ENCODE measurements at regions not wholly inside any gene's neighbourhood (a gene's known extent, or its start where the extent isn't known, plus 50 kb on each side); places are given as distances from the start of the nearest gene placed in this dataset.

- TF ChIP-seq CTCF (IDR thresholded peaks at IDR 0.05) = no peak
Measured at GRCh38 chr10:20993830-20994527, 96.9 kb upstream of the NEBL start.

- no peak for TF ChIP-seq CTCF (IDR thresholded peaks at IDR 0.05)
Measured at GRCh38 chr10:20993389-20993788, 96.3 kb upstream of the NEBL start.

GRCh38 chr10:20991526-20991925 lies 94.4 kb upstream of the NEBL start:
- TF ChIP-seq CTCF (IDR thresholded peaks at IDR 0.05) = no peak

GRCh38 chr10:20990604-20991003 lies 93.5 kb upstream of the NEBL start:
- TF ChIP-seq CTCF (IDR thresholded peaks at IDR 0.05) = no peak

- no peak for TF ChIP-seq CTCF (IDR thresholded peaks at IDR 0.05)
Measured at GRCh38 chr10:20988357-20988983, 91.4 kb upstream of the NEBL start.

- no peak for TF ChIP-seq CTCF (IDR thresholded peaks at IDR 0.05)
Measured at GRCh38 chr10:20986049-20986448, 88.9 kb upstream of the NEBL start.

GRCh38 chr10:20984662-20985061 lies 87.6 kb upstream of the NEBL start:
- no peak for TF ChIP-seq CTCF (IDR thresholded peaks at IDR 0.05)

All from LNCAP (cell line).